H1 (cell line): ENCODE measurements at regions not wholly inside any gene's neighbourhood (a gene's known extent, or its start where the extent isn't known, plus 50 kb on each side); places are given as distances from the start of the nearest gene placed in this dataset.

Experiments
- CTCF ChIA-PET: fragments of 300-600 bp; sonication (Branson Sonifier 250); formaldehyde crosslinking; loops from one replicate; lab custom pipeline; 2021; ENCODE audit not compliant: partially characterized antibody; lab: Charles Lee
- POLR2A ChIA-PET: fragments of 300-600 bp; sonication (Branson Sonifier 250); formaldehyde crosslinking; loops from one replicate; lab custom pipeline; 2021; ENCODE audit warnings: inconsistent platforms; ENCODE audit not compliant: partially characterized antibody; lab: Charles Lee
- DNase-seq, 2 experiments: peaks; one replicate each; pipeline versions ENCODE4 v3.0.0 to v3.0.0-alpha.2; 2010 to 2022; ENCODE audit warnings: low spot score in 2 of 2, low read depth in 1 of 2, mixed read lengths in 1 of 2
- FAIRE-seq: peaks from 2 replicates; lab custom pipeline; 2011; peaks lifted over from hg19 to GRCh38; lab: Jason Lieb, UNC
- H2AFZ ChIP-seq: 2 replicates; pipeline ENCODE4 v1.8.1; 2012; ENCODE audit warnings: low read length, inconsistent platforms
- H2AK5ac ChIP-seq: 2 replicates; pipeline ENCODE4 v1.6.1; 2013; ENCODE audit warnings: low read depth, low read length
- H2BK120ac ChIP-seq: replicated peaks from 2 replicates; pipeline ENCODE3; 2013; ENCODE audit warnings: low read depth, low read length, inconsistent platforms
- H2BK12ac ChIP-seq: 2 replicates; pipeline ENCODE4 v1.6.1; 2013; ENCODE audit warnings: low read depth, low read length
- H2BK15ac ChIP-seq: 2 replicates; pipeline ENCODE4 v1.6.1; 2013; ENCODE audit warnings: low read length
- H2BK20ac ChIP-seq: 2 replicates; pipeline ENCODE4 v1.6.1; 2013; ENCODE audit warnings: low read length
- H2BK5ac ChIP-seq: 2 replicates; pipeline ENCODE4 v1.6.1; 2013; ENCODE audit warnings: low read depth, low read length
- H3K14ac ChIP-seq: 2 replicates; pipeline ENCODE4 v1.6.1; 2013; ENCODE audit warnings: inconsistent platforms; ENCODE audit not compliant: insufficient read length
- H3K18ac ChIP-seq: 2 replicates; pipeline ENCODE4 v1.6.1; 2013; ENCODE audit warnings: low read length; ENCODE audit errors: extremely low read depth
- H3K23ac ChIP-seq: 2 replicates; pipeline ENCODE4 v1.6.1; 2013; ENCODE audit warnings: inconsistent platforms; ENCODE audit not compliant: insufficient read length
- H3K23me2 ChIP-seq: 2 replicates; pipeline ENCODE4 v1.6.1; 2013; ENCODE audit warnings: low read depth, low read length
- H3K27ac ChIP-seq: 2 replicates; pipeline ENCODE4 v1.6.1; 2011; ENCODE audit warnings: low read depth, low read length, inconsistent platforms
- H3K27me3 ChIP-seq, 4 experiments: replicated peaks in 1 of 4; 1 replicate in 1 of 4; 2 replicates in 3 of 4; pipeline versions ENCODE4 v1.6.1 to v1.8.1; 2011 to 2013; ENCODE audit warnings: low read length in 3 of 4, mild to moderate bottlenecking in 3 of 4, inconsistent platforms in 2 of 4, mixed read lengths in 2 of 4, moderate library complexity in 1 of 4; ENCODE audit not compliant: control insufficient read depth in 3 of 4, insufficient read depth in 3 of 4; ENCODE audit errors: extremely low read depth in 1 of 4
- H3K36me3 ChIP-seq, 4 experiments: 2 replicates each; pipeline versions ENCODE4 v1.6.1 to v1.8.1; 2011 to 2013; ENCODE audit warnings: mild to moderate bottlenecking in 4 of 4, low read length in 3 of 4, moderate library complexity in 2 of 4, control low read depth in 1 of 4, inconsistent platforms in 1 of 4; ENCODE audit not compliant: insufficient read depth in 4 of 4, control insufficient read depth in 2 of 4
- H3K4ac ChIP-seq: replicated peaks from 2 replicates; pipeline ENCODE3; 2013; ENCODE audit warnings: low read length, low read depth, mixed read lengths, inconsistent platforms; ENCODE audit not compliant: insufficient read length
- H3K4me1 ChIP-seq, 4 experiments: replicated peaks in 1 of 4; 1 replicate in 1 of 4; 2 replicates in 3 of 4; pipeline versions ENCODE4 v1.6.1 to v1.8.1; 2011 to 2013; ENCODE audit warnings: low read length in 3 of 4, inconsistent platforms in 2 of 4, mixed read lengths in 1 of 4; ENCODE audit not compliant: insufficient read depth in 4 of 4, control insufficient read depth in 3 of 4
- H3K4me2 ChIP-seq, 2 experiments: 2 replicates each; pipeline versions ENCODE4 v1.6.1 to v1.8.1; 2011 to 2013; ENCODE audit warnings: low read depth in 2 of 2, low read length in 2 of 2, control low read depth in 1 of 2, inconsistent platforms in 1 of 2, mild to moderate bottlenecking in 1 of 2; ENCODE audit not compliant: insufficient read depth in 1 of 2
- H3K4me3 ChIP-seq, 4 experiments: fragments of 200-600, 300-600 bp in 1 of 4; sonication (generic), shearing (Covaris generic), sonication (Bioruptor Twin) in 1 of 4; 2 replicates each; pipeline versions ENCODE4 v1.5.1 to v1.8.1; 2011 to 2016; ENCODE audit warnings: low read length in 4 of 4, low read depth in 3 of 4, control low read depth in 2 of 4, inconsistent platforms in 2 of 4, mild to moderate bottlenecking in 2 of 4, mixed read lengths in 1 of 4, moderate library complexity in 1 of 4; ENCODE audit not compliant: insufficient read depth in 2 of 4; ENCODE audit errors: extremely low read depth in 1 of 4
- H3K56ac ChIP-seq: replicated peaks from 2 replicates; pipeline ENCODE3; 2013; ENCODE audit warnings: low read depth, mild to moderate bottlenecking, mixed read lengths, low read length, inconsistent platforms; ENCODE audit not compliant: insufficient read length
- H3K79me1 ChIP-seq: 2 replicates; pipeline ENCODE4 v1.6.1; 2013; ENCODE audit warnings: low read depth, low read length, control low read depth
- H3K79me2 ChIP-seq, 2 experiments: 2 replicates each; pipeline versions ENCODE4 v1.6.1 to v1.8.1; 2012 to 2013; ENCODE audit warnings: low read length in 2 of 2, mild to moderate bottlenecking in 2 of 2, inconsistent platforms in 1 of 2; ENCODE audit not compliant: insufficient read depth in 2 of 2, control insufficient read depth in 1 of 2
- H3K9ac ChIP-seq, 4 experiments: replicated peaks in 1 of 4; 1 replicate in 1 of 4; 2 replicates in 3 of 4; pipeline versions ENCODE4 v1.6.1 to v1.8.1; 2011 to 2013; ENCODE audit warnings: low read depth in 3 of 4, low read length in 3 of 4, control low read depth in 2 of 4, mild to moderate bottlenecking in 2 of 4, moderate library complexity in 2 of 4, inconsistent platforms in 1 of 4; ENCODE audit errors: extremely low read depth in 1 of 4
- H3K9me3 ChIP-seq, 2 experiments: 2 replicates each; pipeline versions ENCODE4 v1.6.1 to v1.8.1; 2012 to 2013; ENCODE audit warnings: mild to moderate bottlenecking in 2 of 2, moderate library complexity in 2 of 2, control low read depth in 1 of 2, inconsistent platforms in 1 of 2, low read depth in 1 of 2, low read length in 1 of 2, mixed read lengths in 1 of 2; ENCODE audit not compliant: insufficient read depth in 2 of 2
- H4K20me1 ChIP-seq, 2 experiments: replicated peaks in 1 of 2; 2 replicates each; pipeline versions ENCODE3 to v1.8.1; 2011 to 2013; ENCODE audit warnings: inconsistent platforms in 2 of 2, low read length in 2 of 2, mild to moderate bottlenecking in 1 of 2; ENCODE audit not compliant: insufficient read depth in 2 of 2, control insufficient read depth in 1 of 2
- H4K5ac ChIP-seq: 2 replicates; pipeline ENCODE4 v1.6.1; 2013; ENCODE audit warnings: low read length, low read depth, mixed read lengths, inconsistent platforms; ENCODE audit not compliant: insufficient read length
- H4K8ac ChIP-seq: 2 replicates; pipeline ENCODE4 v1.8.0; 2013; ENCODE audit warnings: mild to moderate bottlenecking, moderate library complexity, low read length, inconsistent platforms; ENCODE audit not compliant: insufficient read depth; ENCODE audit errors: extremely low read depth
- H4K91ac ChIP-seq: replicated peaks from 2 replicates; pipeline ENCODE3; 2013; ENCODE audit warnings: low read length, mixed read lengths, inconsistent platforms; ENCODE audit not compliant: insufficient read length
- CBX8 ChIP-seq: fragments of 300-800, 300-1000 bp; sonication (generic); IDR thresholded peaks from 2 replicates; pipeline ENCODE4 v1.7.1; 2016; ENCODE audit warnings: low read depth, low read length, borderline replicate concordance
- CTBP2 ChIP-seq: IDR thresholded peaks from 2 replicates; pipeline ENCODE4 v1.7.0; 2011; ENCODE audit warnings: borderline replicate concordance, mild to moderate bottlenecking, moderate library complexity, mixed read lengths, low read length; ENCODE audit not compliant: insufficient read depth, insufficient read length
- TAF1 ChIP-seq: IDR thresholded peaks from 2 replicates; pipeline ENCODE4 v1.6.1; 2011; ENCODE audit warnings: mild to moderate bottlenecking, low read depth, low read length
- WGBS, 2 experiments: shearing (Covaris generic) in 1 of 2; methylation state at CpG; one replicate each; pipeline versions ENCODE4 v1.1.6 to v1.1.7; 2013 to 2015; ENCODE audit warnings: low lambda C conversion rate in 2 of 2, mixed read lengths in 2 of 2, inconsistent platforms in 1 of 2, low coverage in 1 of 2, missing lambda C conversion rate in 1 of 2; ENCODE audit not compliant: insufficient replicate concordance in 2 of 2, insufficient coverage in 1 of 2, insufficient read length in 1 of 2; ENCODE audit errors: extremely low coverage in 1 of 2, missing lambda C conversion rate in 1 of 2; 5-methylcytosine and 5-hydroxymethylcytosine counted together

GRCh38 chr2:182628916-182629315, 87.1 kb upstream of the DNAJC10 start:
- Histone ChIP-seq H3K27ac (no peak overlapping the region), H3K4me3 (no peak overlapping the region), H4K5ac (no peak overlapping the region), H3K27me3 (no peaks in the 10 kb centered on the region), H3K9me3 (no peaks in the 10 kb centered on the region), H4K91ac (peak overlapping the region; percentile 25), H2BK20ac (0 out of 2 replicates have a peak overlapping the region, but pooled peaks have one; percentile 28), H3K14ac (no peak overlapping the region), H3K23ac (no peak overlapping the region), H3K18ac (no peak overlapping the region), H4K20me1 (no peaks in the 10 kb centered on the region), H2AK5ac (no peak overlapping the region), H3K36me3 (no peaks in the 10 kb centered on the region), H2BK120ac (no peak overlapping the region), H2AFZ (peak overlapping the region; percentile 14; the same call in 1 of the 2 replicates), H3K79me2 (no peaks in the 10 kb centered on the region), H3K23me2 (no peaks in the 10 kb centered on the region), H2BK5ac (no peak overlapping the region), H3K79me1 (no peaks in the 10 kb centered on the region), H3K4me1 (peaks cover 0 to 6% (median 3%) of the 10 kb centered on the region in 4 experiments; a peak in 3 of 7 replicates), H3K4me2 (no peak overlapping the region), H3K9ac (no peak overlapping the region), H3K56ac (no peak overlapping the region), H2BK15ac (no peak overlapping the region), H3K4ac (no peak overlapping the region), H2BK12ac (no peak overlapping the region), H4K8ac (no peak overlapping the region)
- POLR2A ChIA-PET = no interaction called here
- WGBS, 2 experiments = 91% methylated on average over 3 of the region's 3 CpGs; no CpG with 5 or more reads in 1 of the 2 experiments
- FAIRE-seq = no peak
- CTCF ChIA-PET = interaction anchor here (0.7 to 1.4 kb wide), 2 partner anchors 28 to 234 kb away, joined by 3 to 4 read pairs; no protein-coding TSS in a partner anchor
- TF ChIP-seq CTBP2 (no peak), CBX8 (no peak), TAF1 (no peak)
- DNase-seq = no peak
